ENCODE measurements at regions not wholly inside any gene's neighbourhood (a gene's known extent, or its start where the extent isn't known, plus 50 kb on each side); places are given as distances from the start of the nearest gene placed in this dataset.

DNA sequence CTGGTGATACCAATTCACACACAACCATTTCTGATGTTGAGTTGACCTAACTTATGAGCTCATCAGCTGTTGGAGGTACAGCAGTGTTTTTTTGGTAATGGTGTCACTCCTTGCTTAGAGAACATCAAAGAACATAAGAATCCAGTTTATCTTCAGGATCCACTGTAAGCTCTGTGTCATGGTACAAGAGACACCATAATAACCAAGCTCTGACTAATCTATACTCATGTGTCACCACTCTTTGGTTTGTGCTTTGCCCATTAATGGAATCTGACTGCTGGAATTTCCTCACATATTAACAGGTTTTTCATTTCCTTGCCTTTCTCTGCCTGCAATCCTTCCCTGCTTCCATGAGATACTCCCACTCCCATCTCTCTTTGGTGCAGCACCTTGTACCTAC is 735.1 kb upstream of the LCORL start:
- CTCF ChIA-PET: no interaction called here
- POLR2A ChIA-PET: no interaction called here
- intact Hi-C loops (cut with micrococcal nuclease): no loop called here
- Histone ChIP-seq H3K79me2 (ENCODE audit: control insufficient read depth, insufficient read depth, low read length) (no peaks in the 10 kb centered on the region), H3K9me3 (replicated peaks; ENCODE audit: control insufficient read depth, insufficient read depth, low read length) (no peaks in the 10 kb centered on the region), H3K36me3 (ENCODE audit: control insufficient read depth in 2 of 2, extremely low read depth in 1 of 2, insufficient read depth in 2 of 2, low read length in 2 of 2) (no peaks in the 10 kb centered on the region), H3K4me1 (ENCODE audit: control insufficient read depth, extremely low read depth, insufficient read depth, low read length) (no peaks in the 10 kb centered on the region), H4K20me1 (replicated peaks; ENCODE audit: control insufficient read depth, extremely low read depth, insufficient read depth, low read length) (no peaks in the 10 kb centered on the region), H2AFZ (ENCODE audit: low read depth, low read length) (no peak overlapping the region), H3K9ac (replicated peaks; ENCODE audit: extremely low read depth, insufficient read depth, low read length) (no peak overlapping the region), H3K9me1 (replicated peaks; ENCODE audit: control insufficient read depth, extremely low read depth, insufficient read depth, low read length) (no peaks in the 10 kb centered on the region), H3K27me3 (ENCODE audit: control insufficient read depth in 2 of 2, insufficient read depth in 2 of 2, low read length in 2 of 2) (no peaks in the 10 kb centered on the region), H3K27ac (ENCODE audit: insufficient read depth, low read depth, low read length) (no peak overlapping the region), H3K4me3 (replicated peaks in 1 of 3; ENCODE audit: insufficient read depth in 1 of 3, low read depth in 1 of 3, low read length in 3 of 3) (no peak overlapping the region), H3K4me2 (ENCODE audit: insufficient read depth, low read length) (no peak overlapping the region)
- FAIRE-seq: no peak
- no peak for DNase-seq (ENCODE audit: low read depth, low spot score)
- dilution Hi-C loops (cut with MboI; ENCODE audit: extremely low pct_ligation_motif_present, low sequenced_read_pairs): no loop called here
- TF ChIP-seq GATA2 (IDR thresholded peaks at IDR 0.05; ENCODE audit: insufficient read depth, insufficient read length, low read depth, low read length) (no peak), EZH2 (IDR thresholded peaks at IDR 0.05; ENCODE audit: borderline replicate concordance, low read depth, low read length, severe bottlenecking) (no peak), FOS (IDR thresholded peaks at IDR 0.05; ENCODE audit: borderline replicate concordance, insufficient read depth, low read length) (no peak), MYC (IDR thresholded peaks at IDR 0.05; ENCODE audit: low read depth, low read length) (no peak)
- TF ChIP-seq, protein P1, sequence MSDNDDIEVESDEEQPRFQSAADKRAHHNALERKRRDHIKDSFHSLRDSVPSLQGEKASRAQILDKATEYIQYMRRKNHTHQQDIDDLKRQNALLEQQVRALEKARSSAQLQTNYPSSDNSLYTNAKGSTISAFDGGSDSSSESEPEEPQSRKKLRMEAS (IDR thresholded peaks at IDR 0.05; ENCODE audit: insufficient read depth, insufficient read length): no peak
- BruUV-seq (replicated peaks): no TSS peak

DNA sequence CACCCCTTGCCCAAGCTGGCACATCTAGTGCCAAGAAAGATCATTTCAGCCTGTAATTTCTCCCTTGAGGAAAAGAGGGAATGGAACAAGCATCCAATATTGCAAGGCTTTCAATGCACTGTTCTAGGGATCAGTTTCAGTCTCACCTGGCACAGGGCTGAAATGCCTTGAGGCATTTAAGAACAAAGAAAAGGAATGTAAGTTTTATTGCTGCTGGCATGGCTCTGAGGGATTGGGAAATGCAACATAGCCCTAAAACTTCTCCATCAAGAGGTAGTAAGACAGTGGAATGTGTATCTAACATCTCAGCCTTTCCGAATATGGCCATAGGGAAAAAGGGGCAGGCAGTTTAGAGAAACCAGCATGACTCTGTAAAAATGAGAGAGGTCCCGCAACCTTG is 732.6 kb upstream of the LCORL start:
- no peak for FAIRE-seq
- H3K4me1 ChIP-seq (ENCODE audit: control insufficient read depth, extremely low read depth, insufficient read depth, low read length): no peaks in the 10 kb centered on the region

More for the DNA sequence above, 732.6 kb upstream of the LCORL start:
- BruUV-seq (replicated peaks): no TSS peak
- Histone ChIP-seq H3K9me3 (replicated peaks; ENCODE audit: control insufficient read depth, insufficient read depth, low read length) (no peaks in the 10 kb centered on the region), H4K20me1 (replicated peaks; ENCODE audit: control insufficient read depth, extremely low read depth, insufficient read depth, low read length) (no peaks in the 10 kb centered on the region), H3K9me1 (replicated peaks; ENCODE audit: control insufficient read depth, extremely low read depth, insufficient read depth, low read length) (no peaks in the 10 kb centered on the region), H3K79me2 (ENCODE audit: control insufficient read depth, insufficient read depth, low read length) (no peaks in the 10 kb centered on the region), H3K36me3 (ENCODE audit: control insufficient read depth in 2 of 2, extremely low read depth in 1 of 2, insufficient read depth in 2 of 2, low read length in 2 of 2) (no peaks in the 10 kb centered on the region), H2AFZ (ENCODE audit: low read depth, low read length) (no peak overlapping the region), H3K4me3 (replicated peaks in 1 of 3; ENCODE audit: insufficient read depth in 1 of 3, low read depth in 1 of 3, low read length in 3 of 3) (no peak overlapping the region), H3K4me2 (ENCODE audit: insufficient read depth, low read length) (no peak overlapping the region), H3K27me3 (ENCODE audit: control insufficient read depth in 2 of 2, insufficient read depth in 2 of 2, low read length in 2 of 2) (no peaks in the 10 kb centered on the region), H3K27ac (ENCODE audit: insufficient read depth, low read depth, low read length) (no peak overlapping the region), H3K9ac (replicated peaks; ENCODE audit: extremely low read depth, insufficient read depth, low read length) (no peak overlapping the region)
- no peak for TF ChIP-seq POLR2A (IDR thresholded peaks at IDR 0.05; ENCODE audit: low read depth, low read length)
- no peak for TF ChIP-seq JUN (IDR thresholded peaks at IDR 0.05; ENCODE audit: borderline replicate concordance, insufficient read depth, insufficient read length, low read depth)
- no peak for TF ChIP-seq EZH2 (IDR thresholded peaks at IDR 0.05; ENCODE audit: borderline replicate concordance, low read depth, low read length, severe bottlenecking)
- TF ChIP-seq, protein P2, sequence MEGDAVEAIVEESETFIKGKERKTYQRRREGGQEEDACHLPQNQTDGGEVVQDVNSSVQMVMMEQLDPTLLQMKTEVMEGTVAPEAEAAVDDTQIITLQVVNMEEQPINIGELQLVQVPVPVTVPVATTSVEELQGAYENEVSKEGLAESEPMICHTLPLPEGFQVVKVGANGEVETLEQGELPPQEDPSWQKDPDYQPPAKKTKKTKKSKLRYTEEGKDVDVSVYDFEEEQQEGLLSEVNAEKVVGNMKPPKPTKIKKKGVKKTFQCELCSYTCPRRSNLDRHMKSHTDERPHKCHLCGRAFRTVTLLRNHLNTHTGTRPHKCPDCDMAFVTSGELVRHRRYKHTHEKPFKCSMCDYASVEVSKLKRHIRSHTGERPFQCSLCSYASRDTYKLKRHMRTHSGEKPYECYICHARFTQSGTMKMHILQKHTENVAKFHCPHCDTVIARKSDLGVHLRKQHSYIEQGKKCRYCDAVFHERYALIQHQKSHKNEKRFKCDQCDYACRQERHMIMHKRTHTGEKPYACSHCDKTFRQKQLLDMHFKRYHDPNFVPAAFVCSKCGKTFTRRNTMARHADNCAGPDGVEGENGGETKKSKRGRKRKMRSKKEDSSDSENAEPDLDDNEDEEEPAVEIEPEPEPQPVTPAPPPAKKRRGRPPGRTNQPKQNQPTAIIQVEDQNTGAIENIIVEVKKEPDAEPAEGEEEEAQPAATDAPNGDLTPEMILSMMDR (IDR thresholded peaks at IDR 0.05; ENCODE audit: extremely low read depth in 1 of 2, insufficient read depth in 1 of 2, low read depth in 1 of 2, low read length in 2 of 2): no peak
- TF ChIP-seq MYC (IDR thresholded peaks at IDR 0.05; ENCODE audit: low read depth, low read length): no peak
- TF ChIP-seq POLR2AphosphoS5 (IDR thresholded peaks at IDR 0.05; ENCODE audit: insufficient read depth, low read depth, low read length): no peak
- TF ChIP-seq, protein P1 (IDR thresholded peaks at IDR 0.05; ENCODE audit: insufficient read depth, insufficient read length): no peak
- TF ChIP-seq GATA2 (IDR thresholded peaks at IDR 0.05; ENCODE audit: insufficient read depth, insufficient read length, low read depth, low read length): no peak
- TF ChIP-seq FOS (IDR thresholded peaks at IDR 0.05; ENCODE audit: borderline replicate concordance, insufficient read depth, low read length): no peak
- dilution Hi-C loops (cut with MboI; ENCODE audit: extremely low pct_ligation_motif_present, low sequenced_read_pairs) (no loop called here), intact Hi-C loops (cut with micrococcal nuclease) (no loop called here)
- POLR2A ChIA-PET: no interaction called here
- CTCF ChIA-PET: no interaction called here
- DNase-seq (ENCODE audit: low read depth, low spot score): no peak

Measured in endothelial cell of umbilical vein (primary cell).